ENCODE measurements at regions not wholly inside any gene's neighbourhood (a gene's known extent, or its start where the extent isn't known, plus 50 kb on each side); places are given as distances from the start of the nearest gene placed in this dataset.
A peak's percentile ranks its signal among the peaks of the same experiment; 100 is the strongest.

- H3K79me2 ChIP-seq (ENCODE audit: control insufficient read depth, insufficient read depth, low read length) = no peaks in the 10 kb centered on the region
- TF ChIP-seq EZH2 (IDR thresholded peaks at IDR 0.05; ENCODE audit: low read length, missing control alignments) (no peak), CTCF (conservative IDR thresholded peaks at IDR 0.05 in 1 of 2, IDR thresholded peaks at IDR 0.05 in 1 of 2; ENCODE audit: low read depth in 1 of 2, low read length in 2 of 2) (no peak)
- H3K4me2 ChIP-seq (ENCODE audit: extremely low read depth, insufficient read depth, low read length) = no peak overlapping the region
- no peaks in the 10 kb centered on the region for H3K4me1 ChIP-seq (ENCODE audit: control insufficient read depth, extremely low read depth, insufficient read depth, low read length)
- H3K27me3 ChIP-seq (ENCODE audit: control insufficient read depth, insufficient read depth, low read length) = no peaks in the 10 kb centered on the region
- DNase-seq (ENCODE audit: low read depth in 2 of 2) = no peak
- no peaks in the 10 kb centered on the region for H4K20me1 ChIP-seq (ENCODE audit: control insufficient read depth, extremely low read depth, insufficient read depth, low read length)
- no peak overlapping the region for H3K27ac ChIP-seq (ENCODE audit: insufficient read depth, low read length)
- H3K9me3 ChIP-seq (ENCODE audit: control insufficient read depth, insufficient read depth, low read depth, low read length) = no peaks in the 10 kb centered on the region
- H3K4me3 ChIP-seq (replicated peaks in 1 of 4; ENCODE audit: control extremely low read depth in 1 of 4, insufficient read depth in 1 of 4, low read depth in 3 of 4, low read length in 4 of 4) = no peak overlapping the region
- no peak overlapping the region for H3K9ac ChIP-seq (ENCODE audit: insufficient read depth, low read length)
- no peaks in the 10 kb centered on the region for H3K36me3 ChIP-seq (ENCODE audit: control insufficient read depth, insufficient read depth, low read length)
- H2AFZ ChIP-seq (ENCODE audit: low read length) = no peak overlapping the region
These were observed 1094.6 kb downstream of the ROBO2 start for GRCh38 chr3:78134496-78134895.

- H3K4me3 ChIP-seq (replicated peaks in 1 of 4; ENCODE audit: control extremely low read depth in 1 of 4, insufficient read depth in 1 of 4, low read depth in 3 of 4, low read length in 4 of 4) = no peak overlapping the region
- H3K9me3 ChIP-seq (ENCODE audit: control insufficient read depth, insufficient read depth, low read depth, low read length) = no peaks in the 10 kb centered on the region
- H3K4me1 ChIP-seq (ENCODE audit: control insufficient read depth, extremely low read depth, insufficient read depth, low read length) = no peaks in the 10 kb centered on the region
- H3K4me2 ChIP-seq (ENCODE audit: extremely low read depth, insufficient read depth, low read length) = no peak overlapping the region
- DNase-seq (ENCODE audit: low read depth in 2 of 2) = peak; percentile 59 to 86
- no peaks in the 10 kb centered on the region for H3K27me3 ChIP-seq (ENCODE audit: control insufficient read depth, insufficient read depth, low read length)
- no peaks in the 10 kb centered on the region for H3K79me2 ChIP-seq (ENCODE audit: control insufficient read depth, insufficient read depth, low read length)
- TF ChIP-seq CTCF (conservative IDR thresholded peaks at IDR 0.05 in 1 of 2, IDR thresholded peaks at IDR 0.05 in 1 of 2; ENCODE audit: low read depth in 1 of 2, low read length in 2 of 2) = no peak
- TF ChIP-seq EZH2 (IDR thresholded peaks at IDR 0.05; ENCODE audit: low read length, missing control alignments) = no peak
- H3K36me3 ChIP-seq (ENCODE audit: control insufficient read depth, insufficient read depth, low read length) = no peaks in the 10 kb centered on the region
- no peaks in the 10 kb centered on the region for H4K20me1 ChIP-seq (ENCODE audit: control insufficient read depth, extremely low read depth, insufficient read depth, low read length)
- H3K9ac ChIP-seq (ENCODE audit: insufficient read depth, low read length) = no peak overlapping the region
- H2AFZ ChIP-seq (ENCODE audit: low read length) = no peak overlapping the region
- H3K27ac ChIP-seq (ENCODE audit: insufficient read depth, low read length) = no peak overlapping the region
These were observed 1099.3 kb downstream of the ROBO2 start for GRCh38 chr3:78139166-78139565.

- no peaks in the 10 kb centered on the region for H3K27me3 ChIP-seq (ENCODE audit: control insufficient read depth, insufficient read depth, low read length)
- TF ChIP-seq CTCF (conservative IDR thresholded peaks at IDR 0.05 in 1 of 2, IDR thresholded peaks at IDR 0.05 in 1 of 2; ENCODE audit: low read depth in 1 of 2, low read length in 2 of 2) = peak in 1 of 2 donors; percentile 7
- no peak for TF ChIP-seq EZH2 (IDR thresholded peaks at IDR 0.05; ENCODE audit: low read length, missing control alignments)
- H3K9ac ChIP-seq (ENCODE audit: insufficient read depth, low read length) = no peak overlapping the region
- H3K27ac ChIP-seq (ENCODE audit: insufficient read depth, low read length) = no peak overlapping the region
- H2AFZ ChIP-seq (ENCODE audit: low read length) = no peak overlapping the region
- no peaks in the 10 kb centered on the region for H3K79me2 ChIP-seq (ENCODE audit: control insufficient read depth, insufficient read depth, low read length)
- DNase-seq (ENCODE audit: low read depth in 2 of 2) = peak; percentile 15 to 26
- H3K36me3 ChIP-seq (ENCODE audit: control insufficient read depth, insufficient read depth, low read length) = no peaks in the 10 kb centered on the region
- H3K9me3 ChIP-seq (ENCODE audit: control insufficient read depth, insufficient read depth, low read depth, low read length) = no peaks in the 10 kb centered on the region
- no peak overlapping the region for H3K4me3 ChIP-seq (replicated peaks in 1 of 4; ENCODE audit: control extremely low read depth in 1 of 4, insufficient read depth in 1 of 4, low read depth in 3 of 4, low read length in 4 of 4)
- H3K4me2 ChIP-seq (ENCODE audit: extremely low read depth, insufficient read depth, low read length) = no peak overlapping the region
- no peaks in the 10 kb centered on the region for H4K20me1 ChIP-seq (ENCODE audit: control insufficient read depth, extremely low read depth, insufficient read depth, low read length)
- no peaks in the 10 kb centered on the region for H3K4me1 ChIP-seq (ENCODE audit: control insufficient read depth, extremely low read depth, insufficient read depth, low read length)
These were observed 1100.4 kb downstream of the ROBO2 start for GRCh38 chr3:78140274-78140673.

Data from fibroblast of lung (primary cell).